PC-3 (cell line): ENCODE measurements at regions not wholly inside any gene's neighbourhood (a gene's known extent, or its start where the extent isn't known, plus 50 kb on each side); places are given as distances from the start of the nearest gene placed in this dataset.

Source experiments
- CTCF ChIP-seq: fragments of 300-600 bp; sonication (generic); conservative IDR thresholded peaks from 2 replicates; pipeline ENCODE4 v1.5.1; 2017; ENCODE audit warnings: antibody characterized with exemption, low read depth, mild to moderate bottlenecking, low read length
- EZH2 ChIP-seq: fragments of 300-600 bp; sonication (generic); IDR thresholded peaks from one replicate; pipeline ENCODE4 v1.6.1; 2017; ENCODE audit warnings: antibody characterized with exemption, mild to moderate bottlenecking, low read length; ENCODE audit not compliant: unreplicated experiment
- EZH2phosphoT487 ChIP-seq: fragments of 300-600 bp; sonication (generic); IDR thresholded peaks from 2 replicates; pipeline ENCODE4 v1.6.1; 2018; ENCODE audit warnings: mild to moderate bottlenecking, antibody characterized with exemption, low read length, borderline replicate concordance

GRCh38 chr4:66681962-66682361, 863.3 kb downstream of the CENPC start:
- no peak for TF ChIP-seq CTCF
- no peak for TF ChIP-seq EZH2
- TF ChIP-seq EZH2phosphoT487, result no peak
